SKM-1 treated with dmso at 0.1 percent for 144 hours (cell line): ENCODE measurements at regions not wholly inside any gene's neighbourhood (a gene's known extent, or its start where the extent isn't known, plus 50 kb on each side); places are given as distances from the start of the nearest gene placed in this dataset.

Experiments
- DNase-seq: peaks from one replicate; lab custom pipeline; 2025; ENCODE audit not compliant: unreplicated experiment; lab: John Stamatoyannopoulos, UW

GRCh38 chr10:128908499-128908898 lies 558.5 kb upstream of the MGMT start:
- no peak for DNase-seq

- DNase-seq = no peak
These were observed 554.3 kb upstream of the MGMT start for GRCh38 chr10:128912568-128913311.

DNA sequence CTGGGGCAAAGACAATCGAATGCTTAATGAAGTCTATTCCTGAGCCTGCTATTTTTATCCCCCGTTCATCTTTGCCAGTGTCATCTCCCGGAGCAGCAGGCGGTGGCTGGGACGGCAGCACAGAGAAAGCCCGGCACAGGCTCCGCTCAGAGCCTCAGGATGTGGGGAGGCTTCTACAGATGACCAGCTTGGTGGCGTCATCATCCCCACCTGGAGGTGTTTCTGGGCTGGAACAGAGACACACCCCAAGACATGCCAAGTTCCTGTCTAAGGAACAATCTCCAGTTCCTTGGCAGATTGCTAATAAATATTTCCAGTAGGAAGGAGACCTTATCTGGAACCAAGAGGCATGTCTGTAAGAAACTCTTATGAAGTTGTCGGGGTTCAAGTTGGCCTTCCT lies 552.4 kb upstream of the MGMT start:
- DNase-seq = no peak

DNA sequence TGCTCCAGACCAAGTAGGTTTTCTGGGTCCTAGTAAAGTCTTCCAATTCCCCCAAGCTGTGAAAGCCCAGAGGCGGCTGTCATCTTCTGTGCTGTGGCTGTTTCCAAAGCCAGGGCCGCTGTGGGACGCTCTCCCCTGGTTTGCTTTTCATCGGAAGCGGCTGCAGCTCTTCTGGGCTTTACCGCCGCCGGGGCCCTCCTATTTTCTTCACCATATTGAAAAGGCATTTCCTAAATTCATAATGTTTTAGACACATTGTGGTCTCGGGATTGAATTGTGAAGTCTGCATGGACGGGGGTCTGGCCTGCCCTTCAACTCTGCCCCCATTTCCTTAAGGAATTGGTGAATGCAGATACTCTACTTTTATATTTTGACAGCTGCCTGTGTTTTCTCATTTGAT lies 551.4 kb upstream of the MGMT start:
- DNase-seq = no peak

GRCh38 chr10:128916383-128916782 lies 550.7 kb upstream of the MGMT start:
- DNase-seq = no peak

DNA sequence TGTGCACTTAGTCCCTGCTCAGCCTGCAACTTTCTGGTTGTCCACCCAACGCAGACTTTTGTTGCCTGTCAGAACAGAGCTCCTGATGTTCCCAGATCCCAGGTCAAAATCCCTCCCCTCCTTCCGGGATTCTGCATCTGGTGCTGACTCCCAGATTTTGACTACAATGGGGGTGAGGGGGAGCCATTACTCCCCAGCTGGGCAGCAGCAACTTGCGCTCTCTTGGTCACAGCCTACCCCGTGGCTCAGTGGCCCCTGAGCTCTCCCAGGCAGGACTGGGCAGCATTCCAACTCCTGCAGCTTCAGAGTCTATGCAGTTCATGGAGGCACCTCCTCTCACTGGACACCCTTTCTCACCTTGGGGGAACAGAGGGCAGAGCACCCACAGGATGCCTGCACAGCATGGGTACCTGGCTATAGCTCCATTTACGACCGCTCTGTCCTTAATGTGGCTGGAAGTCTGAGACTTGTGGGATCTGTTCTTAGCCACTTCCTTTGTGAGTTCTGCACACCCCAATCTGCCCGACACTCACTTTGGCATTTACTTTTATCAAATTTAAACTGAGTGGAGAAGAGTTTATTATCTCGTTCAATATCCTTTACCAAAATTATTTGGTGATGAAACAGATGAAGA lies 545.5 kb upstream of the MGMT start:
- DNase-seq = no peak

DNA sequence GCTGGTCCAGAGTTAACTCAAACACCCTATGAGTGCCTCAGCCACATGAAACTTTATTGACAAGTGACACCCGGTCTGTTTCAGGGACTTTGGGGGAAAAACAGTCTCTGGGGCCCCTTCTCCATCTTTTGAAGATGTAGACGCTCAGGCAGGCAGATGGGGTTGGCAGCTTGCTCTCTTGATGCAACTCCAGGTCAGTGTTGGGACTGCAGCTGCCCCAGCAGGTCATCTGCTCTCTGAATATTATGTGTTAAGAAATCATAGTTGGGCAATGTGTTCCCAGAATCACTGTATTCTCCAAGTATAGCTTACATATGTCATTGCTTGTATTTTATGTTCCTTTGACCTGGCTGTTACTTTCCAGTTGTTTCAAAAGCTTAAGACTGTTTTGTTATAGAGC lies 544.9 kb upstream of the MGMT start:
- no peak for DNase-seq

DNA sequence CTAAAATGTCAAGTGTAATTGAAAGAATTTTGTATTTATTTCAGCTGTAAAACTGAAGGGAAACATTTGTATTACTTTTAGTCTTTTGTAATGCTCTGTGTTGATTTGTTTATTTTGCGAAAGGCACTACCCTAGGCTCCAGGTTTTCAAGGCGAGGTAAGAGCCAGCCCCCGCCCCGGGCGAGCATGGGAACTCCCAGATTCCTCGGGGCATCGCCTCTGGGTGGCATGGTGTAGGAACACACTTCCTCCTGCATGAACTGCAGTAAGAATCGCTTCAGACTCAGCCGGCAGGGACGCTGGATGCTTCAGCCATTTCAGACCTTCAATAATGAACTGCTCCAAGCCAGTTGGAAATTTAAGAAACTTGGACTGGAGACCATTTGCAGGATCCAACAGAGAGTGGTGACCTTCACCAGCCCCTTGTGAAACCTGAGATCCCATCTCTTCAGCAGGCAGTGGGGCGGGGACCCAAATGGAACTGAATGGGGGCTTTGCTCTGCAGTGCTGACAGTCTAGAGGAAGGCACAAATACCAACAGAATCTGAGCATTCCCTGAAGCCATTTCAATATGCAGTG lies 544.3 kb upstream of the MGMT start:
- no peak for DNase-seq

- DNase-seq = no peak
These were observed 542.1 kb upstream of the MGMT start for GRCh38 chr10:128924918-128925317.

DNA sequence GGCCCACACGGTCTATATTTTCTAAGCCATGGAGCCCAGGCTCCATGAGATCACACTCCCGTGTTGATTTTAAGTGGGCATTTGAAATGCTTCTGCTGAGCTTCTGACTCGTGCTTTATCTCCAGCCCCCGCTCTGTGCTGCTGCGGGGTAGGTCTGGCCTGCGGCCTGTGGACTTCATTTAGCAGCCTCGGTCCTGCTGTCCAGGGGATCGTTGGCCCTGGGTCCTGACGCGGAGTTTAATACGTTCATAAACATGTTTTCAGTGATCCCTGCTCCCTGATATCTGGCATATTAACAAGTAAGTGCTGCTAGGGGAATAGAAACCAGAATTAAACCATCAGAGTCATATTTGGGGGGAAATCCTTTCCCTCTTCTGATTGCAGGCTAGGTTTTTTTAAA lies 540.3 kb upstream of the MGMT start:
- no peak for DNase-seq

DNA sequence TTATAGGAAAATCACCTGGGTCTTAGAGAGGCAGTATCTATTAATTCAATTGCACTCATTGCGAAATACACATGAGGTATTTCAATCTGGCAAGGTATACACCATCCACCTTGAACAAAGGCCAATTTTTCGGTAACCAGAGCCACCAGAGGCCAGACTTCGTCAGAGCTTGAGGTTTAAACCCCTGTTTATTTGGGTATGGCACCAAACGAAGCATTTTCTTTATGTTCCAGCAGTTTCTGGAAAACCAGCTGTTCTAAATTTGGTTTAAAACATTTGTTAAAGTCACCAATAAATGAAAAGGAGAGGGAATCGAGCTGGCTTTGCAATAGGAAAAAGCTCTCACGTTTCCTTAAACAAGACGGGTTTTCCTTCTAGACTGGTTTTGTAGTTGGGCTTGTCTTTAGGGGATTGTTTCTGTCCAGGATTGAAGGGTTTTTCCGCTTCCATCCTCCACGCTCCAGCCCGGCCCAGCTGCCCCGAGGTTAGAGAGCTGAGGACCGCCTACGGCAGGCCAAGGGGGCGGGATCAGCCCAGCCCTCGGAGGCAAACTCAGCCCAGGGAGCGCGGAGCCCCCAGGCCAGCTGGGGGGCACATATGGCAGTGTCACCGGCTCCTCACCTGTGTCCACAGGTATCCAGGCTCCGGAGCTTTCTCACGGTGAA lies 539.4 kb upstream of the MGMT start:
- no peak for DNase-seq

GRCh38 chr10:128928231-128928836 lies 538.7 kb upstream of the MGMT start:
- DNase-seq = no peak

DNA sequence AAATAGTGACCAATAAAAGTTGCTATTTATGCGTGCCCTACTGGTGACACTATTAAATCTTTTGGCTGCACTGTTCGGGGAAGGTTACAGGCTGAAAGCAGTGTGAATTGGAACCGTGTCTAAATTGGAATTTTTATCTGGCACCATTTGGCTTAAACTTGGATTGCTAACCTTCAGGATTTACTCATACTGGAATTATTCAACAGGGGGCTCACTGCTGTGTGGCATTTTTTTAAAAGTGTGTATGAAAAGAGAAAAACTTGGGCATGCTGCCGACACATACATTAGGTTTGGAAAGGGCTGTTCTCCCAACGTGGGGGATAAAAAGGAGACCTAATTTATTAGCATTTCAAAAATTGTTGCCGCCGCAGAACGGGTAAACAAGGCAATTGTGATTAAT lies 537.9 kb upstream of the MGMT start:
- no peak for DNase-seq

GRCh38 chr10:128929767-128930166 lies 537.3 kb upstream of the MGMT start:
- DNase-seq = no peak

GRCh38 chr10:128930515-128930914 lies 536.5 kb upstream of the MGMT start:
- no peak for DNase-seq

- DNase-seq = no peak
These were observed 534.8 kb upstream of the MGMT start for GRCh38 chr10:128932071-128932820.

- no peak for DNase-seq
These were observed 532.5 kb upstream of the MGMT start for GRCh38 chr10:128934492-128934891.

- DNase-seq = no peak
These were observed 530.6 kb upstream of the MGMT start for GRCh38 chr10:128936392-128936791.

DNA sequence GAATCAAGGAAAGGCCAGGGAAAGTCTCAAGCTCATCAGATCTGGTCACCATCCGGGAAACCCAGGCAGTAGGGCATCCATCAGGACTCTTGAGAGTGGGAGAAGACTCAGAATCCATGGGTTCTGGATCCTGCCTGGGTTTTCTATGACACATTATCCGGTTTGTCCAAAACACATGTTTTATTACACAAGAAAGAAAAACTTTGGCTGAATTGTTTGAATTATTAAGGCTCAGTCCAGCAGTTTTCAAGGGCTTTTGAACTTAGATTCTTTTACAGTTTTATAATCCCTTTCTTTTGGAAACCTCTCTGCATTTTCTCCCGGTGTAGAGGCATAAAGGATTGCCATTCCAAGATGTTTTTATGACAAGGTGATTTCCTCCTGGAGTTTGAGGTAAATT lies 528.5 kb upstream of the MGMT start:
- no peak for DNase-seq

DNA sequence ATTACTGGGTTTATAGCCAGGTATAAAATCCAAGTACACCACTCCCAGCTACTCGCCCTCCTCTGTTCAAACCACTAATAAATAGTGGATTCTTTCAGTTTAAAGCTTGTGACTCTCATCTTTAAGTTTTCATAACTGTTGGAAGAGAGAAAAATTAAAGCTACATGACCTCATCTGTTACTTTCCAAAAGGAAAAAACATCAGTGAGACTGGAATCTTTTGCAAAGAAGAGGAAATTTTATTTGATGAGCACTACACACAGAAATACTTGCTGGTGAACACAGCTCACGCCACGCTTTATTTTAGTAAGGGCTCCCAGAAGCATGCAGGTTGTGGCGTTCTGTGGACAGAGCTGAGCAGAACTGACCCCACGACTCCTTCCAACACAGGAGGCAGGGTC lies 527.0 kb upstream of the MGMT start:
- no peak for DNase-seq

DNA sequence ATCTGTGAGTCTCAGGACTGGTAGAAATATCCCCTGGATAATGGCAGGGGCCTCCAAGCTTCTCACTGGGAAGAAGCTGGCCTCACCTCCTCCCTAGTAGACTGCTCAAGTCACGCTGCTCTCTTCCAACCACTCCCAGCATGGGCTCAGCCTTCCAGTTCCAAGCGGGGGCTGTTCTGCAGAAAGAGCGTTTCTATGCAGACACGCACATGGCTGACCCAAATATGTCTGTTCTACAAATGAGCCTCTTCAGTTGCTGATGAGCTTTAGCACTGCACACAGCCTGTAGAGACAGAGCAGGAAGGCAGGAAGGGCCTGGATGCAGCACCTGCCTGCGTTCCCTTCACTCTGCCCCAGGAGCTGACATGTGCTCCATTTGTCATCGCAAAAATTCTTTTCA lies 523.9 kb upstream of the MGMT start:
- no peak for DNase-seq
